GM12872 (cell line): ENCODE measurements at regions not wholly inside any gene's neighbourhood (a gene's known extent, or its start where the extent isn't known, plus 50 kb on each side); places are given as distances from the start of the nearest gene placed in this dataset.

Source experiments
- CTCF ChIP-seq: IDR thresholded peaks from 3 replicates; pipeline ENCODE4 v1.5.1; 2011; ENCODE audit warnings: low read depth, mild to moderate bottlenecking, low read length, moderate library complexity; ENCODE audit not compliant: insufficient read depth

DNA sequence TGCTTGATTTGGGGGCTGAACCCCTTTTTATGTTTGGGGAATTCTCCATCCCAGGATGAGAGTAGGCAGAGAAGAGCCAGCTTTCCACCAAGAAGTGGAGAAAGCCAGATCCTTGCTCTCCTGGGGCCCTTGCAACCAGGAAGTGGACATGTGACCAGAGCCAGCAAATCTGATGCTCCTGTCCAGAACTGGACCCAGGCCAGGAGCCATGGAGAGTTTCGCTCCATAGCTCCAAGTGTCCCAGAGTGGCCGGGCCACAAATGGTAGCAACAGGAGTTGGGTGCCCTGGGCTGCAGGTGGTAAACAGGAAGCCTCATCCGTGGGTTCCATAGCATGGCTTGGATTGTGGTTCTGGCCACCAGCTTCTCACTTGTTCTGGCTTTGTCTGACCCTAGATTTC, 93.9 kb upstream of the CD82 start:
- TF ChIP-seq CTCF = no peak

- TF ChIP-seq CTCF = no peak
Observed at GRCh38 chr11:44472916-44473315, 92.5 kb upstream of the CD82 start.

DNA sequence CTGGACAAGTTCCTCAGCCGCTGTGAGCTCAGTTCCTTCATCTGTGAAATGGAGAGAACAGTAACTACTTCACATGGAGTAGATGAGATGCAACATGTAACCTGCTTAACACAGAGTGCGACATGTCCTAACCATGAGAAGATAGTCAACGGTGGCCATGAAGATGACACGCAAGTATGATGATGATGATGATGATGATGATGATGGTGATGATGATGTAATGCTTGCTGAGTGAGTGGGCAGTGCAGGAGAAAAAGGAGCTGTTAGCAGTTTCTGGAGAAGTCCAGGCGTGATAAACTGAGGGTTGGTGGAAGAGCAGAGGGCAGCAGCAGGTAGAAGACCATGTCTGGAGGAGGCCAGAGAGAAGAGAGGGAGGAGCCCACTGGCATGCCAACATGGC, 90.8 kb upstream of the CD82 start:
- TF ChIP-seq CTCF = no peak

DNA sequence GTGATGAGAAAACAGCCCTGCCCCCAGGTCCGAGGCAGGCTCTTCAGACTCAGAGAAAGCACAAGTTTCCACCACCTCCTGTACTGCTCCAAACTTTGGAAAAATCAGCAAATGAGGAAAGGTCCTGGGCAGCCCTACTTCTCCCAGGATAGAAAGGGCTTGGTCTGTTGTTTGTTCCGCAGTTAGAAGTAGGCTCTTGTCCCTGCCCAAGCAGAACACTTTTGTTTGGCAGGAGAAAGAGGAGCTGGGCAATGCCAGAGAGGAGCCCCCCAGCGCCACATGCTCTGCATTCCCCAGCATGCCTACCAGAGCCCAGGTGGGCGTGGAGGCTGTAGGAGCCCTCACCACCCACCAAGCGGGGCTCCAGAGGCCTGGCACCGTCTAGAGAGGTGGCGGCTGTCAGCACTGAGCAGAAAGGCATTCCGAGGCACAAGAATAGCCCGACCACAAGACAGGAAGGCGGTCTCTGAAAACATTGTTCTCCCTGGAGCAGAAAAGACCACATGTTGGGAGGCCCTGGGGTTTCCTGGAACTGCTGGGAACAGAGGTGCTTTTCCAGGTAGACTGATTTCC, 90.3 kb upstream of the CD82 start:
- TF ChIP-seq CTCF = no peak

DNA sequence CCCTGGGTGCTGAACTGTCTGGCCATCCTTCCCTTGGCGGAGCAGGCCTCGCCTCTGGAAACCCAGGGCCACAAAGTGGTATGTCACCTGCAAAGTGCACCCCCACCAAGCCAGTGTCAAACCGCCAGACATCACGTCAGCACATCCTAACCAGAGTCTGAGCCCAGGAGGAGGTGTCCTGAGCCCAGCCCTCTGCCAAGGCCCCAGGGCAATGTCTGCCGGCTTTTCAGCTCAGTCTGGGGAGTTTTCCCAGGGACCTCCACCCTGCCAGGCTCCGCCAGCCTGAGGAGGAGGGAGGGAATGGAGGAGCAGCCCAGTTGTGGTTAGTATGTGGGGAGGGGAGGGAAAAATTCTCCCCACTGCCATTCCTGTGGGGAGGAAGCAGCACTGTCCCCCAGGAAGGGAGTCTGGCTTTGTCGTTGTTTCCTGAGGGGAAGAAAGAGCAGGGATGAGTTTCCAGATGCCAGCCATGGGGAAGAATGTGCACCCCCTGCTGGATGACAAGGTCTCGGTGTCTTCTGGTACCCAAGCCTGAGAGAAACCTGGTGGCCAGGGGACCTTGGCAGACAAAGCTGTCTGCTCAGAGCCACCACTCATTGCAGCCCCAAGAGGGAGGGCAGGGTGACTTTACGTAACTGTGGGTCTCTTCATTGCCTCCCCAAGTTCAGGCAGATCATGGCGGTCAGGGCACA, 81.4 kb upstream of the CD82 start:
- peak; percentile 33; the same call in 1 of the 3 replicates for TF ChIP-seq CTCF

GRCh38 chr11:44488165-44488965, 77.1 kb upstream of the CD82 start:
- no peak for TF ChIP-seq CTCF

DNA sequence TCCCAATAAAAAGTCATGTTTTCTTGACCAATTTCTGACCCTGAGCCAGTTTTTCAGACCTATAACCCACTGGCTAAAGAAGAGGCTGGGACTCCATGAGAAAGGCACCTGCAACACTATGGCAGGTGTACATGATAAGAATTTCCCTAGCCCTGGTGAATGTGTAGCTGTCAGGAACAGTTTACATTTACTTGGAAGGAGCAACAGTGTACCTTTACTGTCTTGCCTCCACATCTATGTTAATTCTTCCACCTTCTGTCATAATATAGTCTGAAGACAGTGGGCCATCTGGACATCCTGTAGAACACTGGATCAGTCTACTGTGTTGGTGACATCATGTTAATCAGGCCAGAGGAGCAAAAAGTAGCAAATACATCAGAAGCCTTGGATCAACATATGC, 72.1 kb upstream of the CD82 start:
- TF ChIP-seq CTCF = no peak
